ENCODE measurements at regions not wholly inside any gene's neighbourhood (a gene's known extent, or its start where the extent isn't known, plus 50 kb on each side); places are given as distances from the start of the nearest gene placed in this dataset.

DNA sequence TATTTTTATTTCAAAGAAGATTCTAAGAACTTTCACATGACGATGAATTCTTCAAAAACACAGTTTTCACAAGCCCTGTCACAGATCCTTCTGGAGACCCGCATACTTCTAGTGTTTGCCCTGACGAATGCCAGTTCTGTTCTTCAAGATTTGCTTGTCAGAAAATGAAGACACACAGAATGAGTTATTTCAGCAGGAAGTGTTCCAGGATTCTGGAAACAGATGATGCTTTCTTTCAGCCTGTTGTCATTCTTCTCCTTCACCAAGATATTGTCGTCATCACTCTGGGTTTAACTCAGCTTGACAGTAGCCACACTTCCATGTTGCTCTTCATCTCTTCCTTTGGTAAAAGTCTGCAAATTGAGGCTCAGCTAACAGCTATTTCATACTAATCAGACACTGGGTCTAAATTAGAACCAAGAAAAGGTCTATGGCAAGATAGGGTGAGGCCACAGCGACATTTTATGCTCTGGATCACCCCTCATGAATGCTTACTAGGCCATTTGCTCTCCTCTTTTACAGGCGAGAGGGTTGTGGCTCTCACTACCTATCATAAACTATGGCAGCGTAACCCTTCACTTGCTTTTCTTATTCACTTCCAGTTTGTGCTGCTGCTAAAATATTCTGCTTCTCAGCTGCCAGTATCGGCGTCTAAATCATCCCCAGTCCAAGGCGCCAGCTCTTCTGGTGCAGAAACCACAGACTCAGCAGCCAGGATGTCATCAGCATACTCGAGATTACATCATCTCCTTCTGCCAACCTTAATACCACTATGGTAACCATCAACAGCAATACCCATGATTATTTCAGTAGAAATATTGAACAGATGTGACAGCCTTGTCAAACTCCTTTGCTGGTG is 159.6 kb upstream of the TBCA start:
- WGBS, 2 donors = 59 to 76% methylated on average over 11 of the region's 11 CpGs
- ATAC-seq (ENCODE audit: low FRiP score in 2 of 2) = peak in 1 of 2 donors; percentile 48
- no peak for TF ChIP-seq POLR2A (IDR thresholded peaks at IDR 0.05)
- TF ChIP-seq, protein P1, sequence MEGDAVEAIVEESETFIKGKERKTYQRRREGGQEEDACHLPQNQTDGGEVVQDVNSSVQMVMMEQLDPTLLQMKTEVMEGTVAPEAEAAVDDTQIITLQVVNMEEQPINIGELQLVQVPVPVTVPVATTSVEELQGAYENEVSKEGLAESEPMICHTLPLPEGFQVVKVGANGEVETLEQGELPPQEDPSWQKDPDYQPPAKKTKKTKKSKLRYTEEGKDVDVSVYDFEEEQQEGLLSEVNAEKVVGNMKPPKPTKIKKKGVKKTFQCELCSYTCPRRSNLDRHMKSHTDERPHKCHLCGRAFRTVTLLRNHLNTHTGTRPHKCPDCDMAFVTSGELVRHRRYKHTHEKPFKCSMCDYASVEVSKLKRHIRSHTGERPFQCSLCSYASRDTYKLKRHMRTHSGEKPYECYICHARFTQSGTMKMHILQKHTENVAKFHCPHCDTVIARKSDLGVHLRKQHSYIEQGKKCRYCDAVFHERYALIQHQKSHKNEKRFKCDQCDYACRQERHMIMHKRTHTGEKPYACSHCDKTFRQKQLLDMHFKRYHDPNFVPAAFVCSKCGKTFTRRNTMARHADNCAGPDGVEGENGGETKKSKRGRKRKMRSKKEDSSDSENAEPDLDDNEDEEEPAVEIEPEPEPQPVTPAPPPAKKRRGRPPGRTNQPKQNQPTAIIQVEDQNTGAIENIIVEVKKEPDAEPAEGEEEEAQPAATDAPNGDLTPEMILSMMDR (IDR thresholded peaks at IDR 0.05) = no peak
- no peak for TF ChIP-seq EP300 (IDR thresholded peaks at IDR 0.05)
- no peak for TF ChIP-seq POLR2AphosphoS5 (IDR thresholded peaks at IDR 0.05)
- DNase-seq = peak in 1 of 2 donors; percentile 33
- H3K27me3 ChIP-seq = no peaks in the 10 kb centered on the region
- no peak overlapping the region for H3K27ac ChIP-seq
- H3K4me1 ChIP-seq = no peaks in the 10 kb centered on the region
- no peak overlapping the region for H3K4me3 ChIP-seq
- no peaks in the 10 kb centered on the region for H3K9me3 ChIP-seq
- no peaks in the 10 kb centered on the region for H3K36me3 ChIP-seq

DNA sequence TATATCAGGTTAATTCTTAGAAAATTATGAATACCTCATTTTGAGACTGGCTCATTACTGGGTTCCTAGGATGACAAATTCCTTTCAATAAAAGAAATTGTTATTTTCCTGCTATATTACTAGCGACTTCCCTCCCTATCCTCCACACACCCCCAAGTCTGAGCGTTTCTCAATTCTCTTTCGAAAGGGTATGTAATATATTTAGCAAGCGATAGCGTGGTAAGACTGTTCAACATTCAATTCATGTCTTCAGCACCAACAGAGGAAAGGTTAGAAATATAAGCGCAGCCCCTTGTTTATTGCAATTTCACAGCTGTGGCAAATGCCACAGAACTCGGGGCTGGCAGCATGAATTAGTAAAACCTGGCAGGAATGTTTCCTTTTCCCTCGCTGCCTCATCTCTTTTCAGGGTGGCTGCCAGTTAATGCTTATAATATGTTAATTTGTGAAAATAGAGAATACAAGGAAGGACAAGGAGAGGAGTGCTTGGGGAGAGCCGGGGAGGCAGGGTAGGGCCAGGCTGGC is 152.7 kb upstream of the TBCA start:
- ATAC-seq (ENCODE audit: low FRiP score in 2 of 2) = no peak
- WGBS, 2 donors = 60 to 79% methylated on average over 9 of the region's 9 CpGs

DNA sequence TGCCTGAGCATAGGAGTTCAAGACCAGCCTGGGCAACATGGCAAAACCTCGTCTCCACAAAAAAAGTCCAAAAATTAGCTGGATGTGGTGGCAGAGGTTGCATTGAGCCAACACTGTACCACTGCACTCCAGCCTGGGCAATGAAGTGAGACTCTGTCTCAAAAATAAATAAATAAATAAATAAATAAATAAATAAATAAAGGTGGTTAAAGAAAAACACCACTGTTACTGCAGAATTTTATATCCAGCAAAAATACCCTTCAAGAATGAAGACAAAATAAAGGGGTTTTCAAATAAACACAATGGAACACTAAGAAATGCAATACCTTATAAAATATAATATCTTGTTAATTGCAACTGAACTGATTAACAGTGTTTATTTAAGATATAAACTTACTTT is 150.2 kb upstream of the TBCA start:
- WGBS, 2 donors = 76 to 82% methylated on average over 1 of the region's 1 CpG
- TF ChIP-seq EP300 (IDR thresholded peaks at IDR 0.05) = no peak
- no peak for TF ChIP-seq POLR2A (IDR thresholded peaks at IDR 0.05)
- no peak for TF ChIP-seq POLR2AphosphoS5 (IDR thresholded peaks at IDR 0.05)
- TF ChIP-seq, protein P1 (IDR thresholded peaks at IDR 0.05) = no peak
- Histone ChIP-seq H3K4me1 (no peaks in the 10 kb centered on the region), H3K27ac (no peak overlapping the region), H3K4me3 (no peak overlapping the region), H3K36me3 (no peaks in the 10 kb centered on the region), H3K27me3 (no peaks in the 10 kb centered on the region), H3K9me3 (no peaks in the 10 kb centered on the region)
- no peak for ATAC-seq (ENCODE audit: low FRiP score in 2 of 2)
- no peak for DNase-seq

More for the DNA sequence above, 152.7 kb upstream of the TBCA start:
- H3K27ac ChIP-seq = no peak overlapping the region
- no peak for DNase-seq
- H3K36me3 ChIP-seq = no peaks in the 10 kb centered on the region
- H3K9me3 ChIP-seq = no peaks in the 10 kb centered on the region
- TF ChIP-seq POLR2A (IDR thresholded peaks at IDR 0.05) (no peak), POLR2AphosphoS5 (IDR thresholded peaks at IDR 0.05) (no peak)
- H3K4me3 ChIP-seq = no peak overlapping the region
- no peaks in the 10 kb centered on the region for H3K27me3 ChIP-seq
- no peaks in the 10 kb centered on the region for H3K4me1 ChIP-seq

DNA sequence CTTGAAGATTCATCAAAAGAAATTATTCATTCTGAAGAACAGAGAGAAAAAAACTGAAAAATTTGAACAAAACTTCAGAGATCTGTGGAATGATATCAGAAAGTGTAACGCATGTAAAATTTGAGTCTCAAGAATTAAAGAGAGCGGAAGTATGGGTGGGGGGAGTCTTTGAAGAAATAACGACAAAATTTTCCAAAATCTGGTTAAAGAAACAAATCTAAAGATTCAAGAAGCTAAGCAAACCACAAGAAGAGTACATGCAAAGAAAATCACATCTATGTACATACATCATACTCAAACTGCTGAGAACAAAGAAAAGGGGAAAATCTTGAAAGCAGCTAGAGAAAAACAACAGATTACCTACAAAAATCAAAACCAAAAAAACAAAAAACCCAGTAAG is 149.4 kb upstream of the TBCA start:
- H3K4me3 ChIP-seq = no peak overlapping the region
- WGBS, 2 donors = 89 to 93% methylated on average over 3 of the region's 3 CpGs
- H3K36me3 ChIP-seq = no peaks in the 10 kb centered on the region
- H3K4me1 ChIP-seq = no peaks in the 10 kb centered on the region
- no peak overlapping the region for H3K27ac ChIP-seq
- no peaks in the 10 kb centered on the region for H3K9me3 ChIP-seq
- H3K27me3 ChIP-seq = no peaks in the 10 kb centered on the region
- TF ChIP-seq, protein P1 (IDR thresholded peaks at IDR 0.05) = no peak
- TF ChIP-seq EP300 (IDR thresholded peaks at IDR 0.05) = no peak
- no peak for TF ChIP-seq POLR2A (IDR thresholded peaks at IDR 0.05)
- TF ChIP-seq POLR2AphosphoS5 (IDR thresholded peaks at IDR 0.05) = no peak
- DNase-seq (no peak), ATAC-seq (ENCODE audit: low FRiP score in 2 of 2) (no peak)

DNA sequence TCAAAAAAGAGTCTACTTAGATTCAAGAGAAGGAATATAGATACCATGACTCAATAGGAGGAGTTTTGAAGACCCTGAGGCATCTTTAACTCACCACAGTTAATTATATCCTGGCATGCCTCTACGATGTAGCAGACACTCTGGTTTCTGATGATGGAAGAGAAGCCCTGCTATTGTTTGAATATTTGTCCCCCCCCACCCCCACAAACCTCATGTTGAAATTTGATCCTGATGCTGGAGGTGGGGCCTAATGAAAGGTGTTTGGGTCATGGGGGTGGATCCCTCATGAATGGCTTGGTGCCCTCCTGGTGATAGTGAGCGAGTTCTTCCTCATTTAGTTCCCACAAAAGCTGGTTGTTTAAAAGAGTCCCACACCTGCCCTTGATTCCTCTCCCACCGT is 147.9 kb upstream of the TBCA start:
- Histone ChIP-seq H3K9me3 (no peaks in the 10 kb centered on the region), H3K4me3 (no peak overlapping the region), H3K27ac (no peak overlapping the region), H3K4me1 (no peaks in the 10 kb centered on the region), H3K27me3 (no peaks in the 10 kb centered on the region), H3K36me3 (no peaks in the 10 kb centered on the region)
- ATAC-seq (ENCODE audit: low FRiP score in 2 of 2) (no peak), DNase-seq (no peak)
- WGBS, 2 donors = 50 to 58% methylated on average over 3 of the region's 3 CpGs
- TF ChIP-seq POLR2A (IDR thresholded peaks at IDR 0.05) (no peak), EP300 (IDR thresholded peaks at IDR 0.05) (no peak)
- TF ChIP-seq, protein P1 (IDR thresholded peaks at IDR 0.05) = no peak
